Ovary (tissue), 7 donors: ENCODE measurements at regions not wholly inside any gene's neighbourhood (a gene's known extent, or its start where the extent isn't known, plus 50 kb on each side); places are given as distances from the start of the nearest gene placed in this dataset.
"Not testable (repeated sequence)": the region's sequence is repeated elsewhere in the genome, so short reads cannot be mapped to it uniquely, and the experiment has no call there.

Source experiments
- DNase-seq, 5 donors: peaks; one replicate each; pipeline ENCODE4 v3.0.0-alpha.2; 2019 to 2020
- H3K27ac ChIP-seq, 2 donors: fragments of 200-600 bp; one replicate each; pipeline versions ENCODE4 v1.5.1 to v1.8.0; 2019 to 2022
- H3K27me3 ChIP-seq: fragments of 200-600 bp; one replicate; pipeline ENCODE4 v1.8.0; 2022
- H3K36me3 ChIP-seq: fragments of 200-600 bp; sonication (generic); one replicate; pipeline ENCODE4 v1.5.1; 2019
- H3K4me1 ChIP-seq: one replicate; pipeline ENCODE4 v1.8.1; 2013; ENCODE audit warnings: mild to moderate bottlenecking, moderate library complexity; ENCODE audit not compliant: insufficient read depth
- H3K4me3 ChIP-seq: fragments of 200-600 bp; sonication (generic); one replicate; pipeline ENCODE4 v1.5.1; 2017
- H3K9me3 ChIP-seq, 2 donors: fragments of 200-600 bp in 1 of 2; sonication (generic) in 1 of 2; one replicate each; pipeline versions ENCODE4 v1.5.1 to v1.8.1; 2013 to 2019; ENCODE audit warnings: mild to moderate bottlenecking in 1 of 2, moderate library complexity in 1 of 2
- CTCF ChIP-seq, 3 donors: fragments of 450-650 bp in 2 of 3; fragments of 200-600 bp in 1 of 3; IDR thresholded peaks; one replicate each; pipeline versions ENCODE4 v1.5.1 to v1.8.0; 2016 to 2022; ENCODE audit warnings: antibody characterized with exemption in 3 of 3, mild to moderate bottlenecking in 1 of 3
- EP300 ChIP-seq: sonication (generic); formaldehyde crosslinking; IDR thresholded peaks from one replicate; pipeline ENCODE4 v1.6.1; 2017; ENCODE audit warnings: antibody characterized with exemption
- POLR2A ChIP-seq: fragments of 450-650 bp; IDR thresholded peaks from one replicate; pipeline ENCODE4 v1.6.1; 2017; ENCODE audit warnings: antibody characterized with exemption, mild to moderate bottlenecking, moderate library complexity
- WGBS, 3 donors: extraction: QIAGEN DNeasy Blood & Tissue Kit in 1 of 3; methylation state at CpG; one replicate each; pipeline versions ENCODE4 v1.1.5 to v1.1.7; 2013 to 2017; 5-methylcytosine and 5-hydroxymethylcytosine counted together
- intact Hi-C, 4 donors: fragments of 100-400 bp; cut with DNase I; formaldehyde crosslinking; loops; one replicate each; pipeline versions ENCODE4 v1.11.0 to v1.15.1; 2022 to 2023
- donor health status: DM: no; HTN: no; CAD: no; lungs with moderate emphysema.
- donor health status: DM: no; HTN: no; CAD: no.
- donor health status: Bipolar disorder and iron deficiency.
- donor health status: DM: no; HTN: no; CAD: no.
- donor health status: DM: yes; HTN: yes; CAD: no.

GRCh38 chr10:62981096-62981495 is 152.0 kb upstream of the NRBF2 start:
- intact Hi-C loops = no loop called here
- no peaks in the 10 kb centered on the region for H3K9me3 ChIP-seq
- H3K4me3 ChIP-seq = no peak overlapping the region
- 40 to 43% (median 42%) methylated on average over 2 of the region's 2 CpGs for WGBS, 3 donors
- no peaks in the 10 kb centered on the region for H3K36me3 ChIP-seq
- DNase-seq = no peak
- H3K27me3 ChIP-seq = no peaks in the 10 kb centered on the region
- H3K4me1 ChIP-seq = no peaks in the 10 kb centered on the region
- no peak for TF ChIP-seq POLR2A
- no peak overlapping the region for H3K27ac ChIP-seq

DNA sequence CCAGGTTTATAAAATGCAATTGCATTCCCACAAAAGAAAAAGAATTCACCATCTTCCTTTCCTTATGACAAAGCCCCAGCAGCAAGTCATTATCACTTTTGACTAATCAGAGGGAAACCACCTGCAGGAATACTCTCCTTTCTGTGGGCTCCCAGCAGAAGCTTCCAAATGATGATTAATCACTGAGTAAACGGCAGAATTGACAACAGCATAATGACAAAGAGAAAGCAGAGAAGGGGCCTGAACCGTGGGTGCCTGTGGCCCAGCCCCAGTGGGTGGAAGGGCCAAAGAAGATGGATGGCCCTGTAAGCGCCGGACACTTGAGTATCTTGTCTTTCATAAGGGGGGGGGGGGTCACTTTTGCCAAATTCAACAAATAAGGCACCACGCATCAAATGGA is 152.4 kb upstream of the NRBF2 start:
- Histone ChIP-seq H3K4me3 (no peak overlapping the region), H3K36me3 (no peaks in the 10 kb centered on the region), H3K9me3 (no peaks in the 10 kb centered on the region), H3K27ac (no peak overlapping the region), H3K27me3 (no peaks in the 10 kb centered on the region), H3K4me1 (no peaks in the 10 kb centered on the region)
- no peak for DNase-seq
- intact Hi-C loops = no loop called here
- WGBS, 3 donors = 44 to 53% (median 46%) methylated on average over 5 of the region's 5 CpGs
- no peak for TF ChIP-seq CTCF (IDR thresholded peaks at IDR 0.05)
- TF ChIP-seq EP300 = no peak
- no peak for TF ChIP-seq POLR2A

DNA sequence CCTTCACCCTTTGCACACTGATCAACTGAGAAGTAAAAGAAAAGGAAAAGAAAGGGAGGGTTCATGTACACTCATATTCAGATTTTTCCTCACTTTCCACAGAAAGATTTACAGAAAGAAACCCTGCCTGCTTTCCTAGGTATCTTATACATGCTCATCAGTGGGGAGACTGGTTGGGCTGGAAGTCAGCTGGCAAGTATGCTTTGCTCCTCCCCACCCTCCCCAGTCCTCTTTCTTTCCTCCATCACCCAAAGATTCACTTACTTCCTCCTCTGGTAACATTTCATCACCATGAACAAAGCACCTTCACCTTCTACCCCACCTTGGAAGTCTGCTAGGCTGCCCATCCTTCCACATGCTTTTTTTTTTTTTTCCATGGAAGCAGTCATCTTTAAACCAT is 153.2 kb upstream of the NRBF2 start:
- intact Hi-C loops = no loop called here
- H3K9me3 ChIP-seq = no peaks in the 10 kb centered on the region
- H3K4me1 ChIP-seq = no peaks in the 10 kb centered on the region
- DNase-seq = no peak
- TF ChIP-seq EP300 = no peak
- no peak for TF ChIP-seq CTCF (IDR thresholded peaks at IDR 0.05)
- H3K27me3 ChIP-seq = no peaks in the 10 kb centered on the region
- H3K36me3 ChIP-seq = no peaks in the 10 kb centered on the region
- H3K27ac ChIP-seq = no peak overlapping the region
- H3K4me3 ChIP-seq = no peak overlapping the region

- H3K27me3 ChIP-seq = no peaks in the 10 kb centered on the region
- H3K9me3 ChIP-seq = no peaks in the 10 kb centered on the region
- DNase-seq = no peak
- 79 to 81% (median 80%) methylated on average over 4 of the region's 4 CpGs for WGBS, 3 donors
- no peak for TF ChIP-seq POLR2A
- TF ChIP-seq EP300 = no peak
- no peak overlapping the region for H3K27ac ChIP-seq
- H3K4me3 ChIP-seq = no peak overlapping the region
- no peaks in the 10 kb centered on the region for H3K4me1 ChIP-seq
- intact Hi-C loops = no loop called here
- no peaks in the 10 kb centered on the region for H3K36me3 ChIP-seq
Measured at GRCh38 chr10:62978482-62978881, 154.6 kb upstream of the NRBF2 start.

DNA sequence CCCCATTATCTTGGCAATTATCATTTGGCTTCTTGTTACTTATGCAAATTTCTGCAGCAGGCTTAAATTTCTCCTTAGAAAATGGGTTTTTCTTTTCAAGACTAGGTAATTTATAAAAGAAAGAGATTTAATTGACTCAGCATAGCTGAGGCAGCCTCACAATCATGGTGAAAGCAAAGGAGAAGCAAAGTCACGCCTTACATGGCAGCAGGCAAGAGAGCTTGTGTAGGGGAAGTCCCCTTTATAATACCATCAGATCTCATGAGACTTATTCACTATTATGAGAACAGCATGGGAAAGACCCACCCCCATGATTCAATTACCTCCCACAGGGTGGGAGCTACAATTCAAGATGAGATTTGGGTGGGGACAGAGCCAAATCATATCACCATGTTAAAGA is 158.3 kb upstream of the NRBF2 start:
- 81 to 95% (median 93%) methylated on average over 1 of the region's 1 CpG for WGBS, 3 donors
- intact Hi-C loops = not testable (repeated sequence)

GRCh38 chr10:62972103-62972502 is 155.9 kb upstream of the EGR2 start:
- intact Hi-C loops = no loop called here
- no peaks in the 10 kb centered on the region for H3K4me1 ChIP-seq
- no peak overlapping the region for H3K27ac ChIP-seq
- DNase-seq = no peak
- H3K4me3 ChIP-seq = no peak overlapping the region
- TF ChIP-seq EP300 (no peak), POLR2A (no peak), CTCF (IDR thresholded peaks at IDR 0.05) (no peak)
- H3K9me3 ChIP-seq = no peaks in the 10 kb centered on the region
- no peaks in the 10 kb centered on the region for H3K36me3 ChIP-seq
- no peaks in the 10 kb centered on the region for H3K27me3 ChIP-seq

More for the DNA sequence above, 158.3 kb upstream of the NRBF2 start:
- H3K27ac ChIP-seq, H3K9me3 ChIP-seq, H3K27me3 ChIP-seq, H3K4me3 ChIP-seq, DNase-seq, H3K4me1 ChIP-seq, H3K36me3 ChIP-seq: not testable (repeated sequence)
